AG04449 (cell line): ENCODE measurements at regions not wholly inside any gene's neighbourhood (a gene's known extent, or its start where the extent isn't known, plus 50 kb on each side); places are given as distances from the start of the nearest gene placed in this dataset.

Experiments used
- CTCF ChIA-PET: fragments of 350-600 bp; formaldehyde crosslinking; extraction: SDS; loops from one replicate; lab custom pipeline; 2021; ENCODE audit warnings: antibody characterized with exemption; lab: Yijun Ruan, JAX
- POLR2A ChIA-PET: fragments of 400-600, 350-600 bp; formaldehyde crosslinking; extraction: SDS; loops from one replicate; lab custom pipeline; 2020; ENCODE audit warnings: antibody characterized with exemption, inconsistent platforms; lab: Yijun Ruan, JAX
- DNase-seq: peaks from one replicate; pipeline ENCODE4 v3.0.0-alpha.2; 2010; ENCODE audit warnings: low read depth, low spot score
- H3K4me3 ChIP-seq: 2 replicates; pipeline ENCODE4 v1.5.1; 2011; ENCODE audit warnings: low read depth, mild to moderate bottlenecking, control low read depth, low read length
- CTCF ChIP-seq: IDR thresholded peaks from one replicate; pipeline ENCODE4 v1.5.1; 2011; ENCODE audit warnings: mild to moderate bottlenecking, moderate library complexity, low read length, control low read depth, inconsistent platforms; ENCODE audit not compliant: insufficient read depth; ENCODE audit errors: missing control alignments

GRCh38 chr17:5877366-5877765 lies 192.8 kb upstream of the WSCD1 start:
- no peak overlapping the region for H3K4me3 ChIP-seq
- POLR2A ChIA-PET: no interaction called here
- no peak for DNase-seq
- no peak for TF ChIP-seq CTCF
- CTCF ChIA-PET: no interaction called here

- POLR2A ChIA-PET: no interaction called here
- CTCF ChIA-PET: no interaction called here
- no peak for TF ChIP-seq CTCF
- no peak for DNase-seq
- H3K4me3 ChIP-seq: no peak overlapping the region
Observed at GRCh38 chr17:5877948-5878347, 192.2 kb upstream of the WSCD1 start.

GRCh38 chr17:5881849-5882248 lies 188.3 kb upstream of the WSCD1 start:
- no peak for TF ChIP-seq CTCF
- DNase-seq: no peak
- H3K4me3 ChIP-seq: no peak overlapping the region
- POLR2A ChIA-PET: no interaction called here
- CTCF ChIA-PET: no interaction called here

- ChIA-PET CTCF (no interaction called here), POLR2A (no interaction called here)
- H3K4me3 ChIP-seq: no peak overlapping the region
- no peak for TF ChIP-seq CTCF
- DNase-seq: no peak
Observed at GRCh38 chr17:5883775-5884665, 186.2 kb upstream of the WSCD1 start.

- DNase-seq: no peak
- TF ChIP-seq CTCF: no peak
- ChIA-PET CTCF (no interaction called here), POLR2A (no interaction called here)
- no peak overlapping the region for H3K4me3 ChIP-seq
Observed at GRCh38 chr17:5885336-5885735, 184.8 kb upstream of the WSCD1 start.

- ChIA-PET POLR2A (no interaction called here), CTCF (no interaction called here)
- H3K4me3 ChIP-seq: no peak overlapping the region
- TF ChIP-seq CTCF: no peak
- DNase-seq: no peak
Observed at GRCh38 chr17:5888811-5889210, 181.4 kb upstream of the WSCD1 start.
